IMR-90 (cell line): ENCODE measurements at regions not wholly inside any gene's neighbourhood (a gene's known extent, or its start where the extent isn't known, plus 50 kb on each side); places are given as distances from the start of the nearest gene placed in this dataset.

Source experiments
- ATAC-seq: fragments of 200-7000 bp; cut with Tn5 transposase; 2 replicates; pipeline ENCODE4 v1.9.1; 2020; ENCODE audit warnings: low read depth, mild to moderate bottlenecking, moderate library complexity
- BruUV-seq: library from RNA; stranded (reverse); fragments of 400-500 nt; replicated peaks from 2 replicates; lab custom pipeline; 2021; lab: Mats Ljungman, UMichigan
- CTCF ChIA-PET: fragments of 300-600 bp; formaldehyde crosslinking; extraction: SDS; loops from one replicate; lab custom pipeline; 2021; ENCODE audit warnings: antibody characterized with exemption; lab: Yijun Ruan, JAX
- POLR2A ChIA-PET: fragments of 300-600 bp; sonication (Branson Sonifier 250); formaldehyde crosslinking; loops from one replicate; lab custom pipeline; 2022; ENCODE audit warnings: antibody characterized with exemption; ENCODE audit not compliant: unreplicated experiment; lab: Charles Lee
- DNase-seq: peaks from one replicate; pipeline ENCODE4 v3.0.0; 2013
- H2AFZ ChIP-seq: replicated peaks from 2 replicates; pipeline ENCODE3; 2013; ENCODE audit warnings: low read length, mild to moderate bottlenecking; ENCODE audit not compliant: poor library complexity
- H2AK5ac ChIP-seq: 2 replicates; pipeline ENCODE4 v1.6.1; 2013; ENCODE audit warnings: low read depth, low read length, inconsistent platforms
- H2AK9ac ChIP-seq: replicated peaks from 2 replicates; pipeline ENCODE3; 2013; ENCODE audit warnings: mild to moderate bottlenecking, low read depth, low read length, moderate library complexity; ENCODE audit not compliant: poor library complexity
- H2BK120ac ChIP-seq: 2 replicates; pipeline ENCODE4 v1.6.1; 2013; ENCODE audit warnings: low read depth, low read length, inconsistent platforms
- H2BK15ac ChIP-seq: 3 replicates; pipeline ENCODE4 v1.6.1; 2013; ENCODE audit warnings: low read depth, low read length, inconsistent platforms
- H2BK20ac ChIP-seq: 2 replicates; pipeline ENCODE4 v1.6.1; 2013; ENCODE audit warnings: low read depth, mild to moderate bottlenecking, inconsistent platforms, low read length, moderate library complexity
- H2BK5ac ChIP-seq: 2 replicates; pipeline ENCODE4 v1.6.1; 2013; ENCODE audit warnings: mild to moderate bottlenecking, low read depth, low read length, inconsistent platforms; ENCODE audit not compliant: poor library complexity, severe bottlenecking
- H3K14ac ChIP-seq: replicated peaks from 2 replicates; pipeline ENCODE4 v1.6.1; 2013; ENCODE audit warnings: low read depth, low read length, inconsistent platforms
- H3K18ac ChIP-seq: 2 replicates; pipeline ENCODE4 v1.6.1; 2013; ENCODE audit warnings: low read depth, low read length, control low read depth
- H3K23ac ChIP-seq: 2 replicates; pipeline ENCODE4 v1.6.1; 2013; ENCODE audit warnings: low read depth, low read length, inconsistent platforms
- H3K27ac ChIP-seq: 2 replicates; pipeline ENCODE4 v1.5.1; 2013; ENCODE audit warnings: mild to moderate bottlenecking, control low read depth, low read length; ENCODE audit not compliant: insufficient read depth
- H3K27me3 ChIP-seq: 2 replicates; pipeline ENCODE4 v1.6.1; 2013; ENCODE audit warnings: low read length; ENCODE audit not compliant: control insufficient read depth, insufficient read depth
- H3K36me3 ChIP-seq: 2 replicates; pipeline ENCODE4 v1.6.1; 2013; ENCODE audit warnings: low read length, mixed read lengths; ENCODE audit not compliant: control insufficient read depth, insufficient read depth
- H3K4ac ChIP-seq: 2 replicates; pipeline ENCODE4 v1.6.1; 2013; ENCODE audit warnings: low read depth, low read length, inconsistent platforms
- H3K4me1 ChIP-seq: 2 replicates; pipeline ENCODE4 v1.6.1; 2013; ENCODE audit warnings: low read length, mixed read lengths; ENCODE audit not compliant: control insufficient read depth, insufficient read depth
- H3K4me2 ChIP-seq: 2 replicates; pipeline ENCODE4 v1.6.1; 2013; ENCODE audit warnings: low read depth, mild to moderate bottlenecking, control low read depth, low read length, moderate library complexity
- H3K4me3 ChIP-seq: 2 replicates; pipeline ENCODE4 v1.5.1; 2013; ENCODE audit warnings: low read depth, mild to moderate bottlenecking, control low read depth, low read length, moderate library complexity; ENCODE audit not compliant: insufficient read depth
- H3K56ac ChIP-seq: 2 replicates; pipeline ENCODE4 v1.6.1; 2013; ENCODE audit warnings: low read length, inconsistent platforms; ENCODE audit not compliant: insufficient read depth; ENCODE audit errors: extremely low read depth
- H3K79me1 ChIP-seq, 2 experiments: 2 replicates each; pipeline ENCODE4 v1.6.1; 2013; ENCODE audit warnings: low read length in 2 of 2, inconsistent platforms in 1 of 2, low read depth in 1 of 2
- H3K9ac ChIP-seq: 2 replicates; pipeline ENCODE4 v1.6.1; 2013; ENCODE audit warnings: low read depth, low read length, control low read depth
- H3K9me1 ChIP-seq: 2 replicates; pipeline ENCODE4 v1.6.1; 2013; ENCODE audit warnings: low read length, inconsistent platforms; ENCODE audit not compliant: insufficient read depth
- H3K9me3 ChIP-seq: 2 replicates; pipeline ENCODE4 v1.6.1; 2013; ENCODE audit warnings: low read length; ENCODE audit not compliant: control insufficient read depth, insufficient read depth
- H4K20me1 ChIP-seq: 2 replicates; pipeline ENCODE4 v1.6.1; 2013; ENCODE audit warnings: low read length, inconsistent platforms; ENCODE audit not compliant: insufficient read depth
- H4K5ac ChIP-seq: 2 replicates; pipeline ENCODE4 v1.6.1; 2013; ENCODE audit warnings: mild to moderate bottlenecking, low read depth, low read length, control low read depth
- H4K8ac ChIP-seq, 2 experiments: 2 replicates each; pipeline ENCODE4 v1.6.1; 2013; ENCODE audit warnings: low read depth in 2 of 2, low read length in 2 of 2, control low read depth in 1 of 2, inconsistent platforms in 1 of 2
- H4K91ac ChIP-seq: 2 replicates; pipeline ENCODE4 v1.6.1; 2013; ENCODE audit warnings: low read depth, low read length, inconsistent platforms; ENCODE audit not compliant: insufficient read depth
- BHLHE40 ChIP-seq: fragments of 150-350 bp; IDR thresholded peaks from 2 replicates; pipeline ENCODE4 v1.6.1; 2016; ENCODE audit warnings: mild to moderate bottlenecking, low read depth, low read length
- CEBPB ChIP-seq: IDR thresholded peaks from 2 replicates; pipeline ENCODE4 v1.6.1; 2012; ENCODE audit warnings: low read depth, low read length, improper control_type of control experiment
- CHD1 ChIP-seq: IDR thresholded peaks from 2 replicates; pipeline ENCODE4 v1.6.1; 2012; ENCODE audit warnings: low read depth, low read length, improper control_type of control experiment
- FOS ChIP-seq: fragments of 150-350 bp; IDR thresholded peaks from 2 replicates; pipeline ENCODE4 v1.6.1; 2016; ENCODE audit warnings: low read depth, low read length
- MAFK ChIP-seq: IDR thresholded peaks from 2 replicates; pipeline ENCODE4 v1.6.1; 2012; ENCODE audit warnings: low read depth, low read length, improper control_type of control experiment
- MAZ ChIP-seq: IDR thresholded peaks from 2 replicates; pipeline ENCODE4 v1.6.1; 2012; ENCODE audit warnings: low read depth, mild to moderate bottlenecking, low read length, improper control_type of control experiment, moderate library complexity, borderline replicate concordance
- MXI1 ChIP-seq: IDR thresholded peaks from 2 replicates; pipeline ENCODE4 v1.6.1; 2012; ENCODE audit warnings: low read depth, mild to moderate bottlenecking, low read length, moderate library complexity, borderline replicate concordance
- NFE2L2 ChIP-seq: fragments of 150-350 bp; IDR thresholded peaks from 2 replicates; pipeline ENCODE4 v1.6.1; 2016; ENCODE audit warnings: low read depth, mild to moderate bottlenecking, low read length
- POLR2A ChIP-seq: IDR thresholded peaks from 2 replicates; pipeline ENCODE4 v1.6.1; 2012; ENCODE audit warnings: mild to moderate bottlenecking, low read depth, low read length
- RAD21 ChIP-seq: IDR thresholded peaks from 2 replicates; pipeline ENCODE4 v1.6.1; 2012; ENCODE audit warnings: low read length, improper control_type of control experiment
- RCOR1 ChIP-seq: IDR thresholded peaks from 2 replicates; pipeline ENCODE4 v1.6.1; 2012; ENCODE audit warnings: mild to moderate bottlenecking, low read length, improper control_type of control experiment; ENCODE audit not compliant: insufficient replicate concordance
- RFX5 ChIP-seq: IDR thresholded peaks from 2 replicates; pipeline ENCODE4 v1.8.0; 2012; ENCODE audit warnings: low read depth, mild to moderate bottlenecking, low read length, moderate library complexity
- SMC3 ChIP-seq: fragments of 150-350 bp; IDR thresholded peaks from 2 replicates; pipeline ENCODE4 v1.6.1; 2016; ENCODE audit warnings: low read depth, mild to moderate bottlenecking, antibody characterized with exemption, low read length, moderate library complexity
- USF2 ChIP-seq: fragments of 150-350 bp; IDR thresholded peaks from 2 replicates; pipeline ENCODE4 v1.6.1; 2017; ENCODE audit warnings: mild to moderate bottlenecking, antibody characterized with exemption, low read length, low read depth
- WGBS, 2 experiments: methylation state at CpG; one replicate each; pipeline versions ENCODE4 v1.1.5 to v1.1.7; 2013; ENCODE audit warnings: missing lambda C conversion rate in 2 of 2; ENCODE audit not compliant: insufficient read length in 1 of 2; ENCODE audit errors: extremely low coverage in 2 of 2; 5-methylcytosine and 5-hydroxymethylcytosine counted together
- dilution Hi-C: fragments of 300-500 bp; cut with HindIII; formaldehyde crosslinking; loops from one replicate; pipeline ENCODE4 v1.14.3; 2018; ENCODE audit warnings: low sequenced_read_pairs; ENCODE audit not compliant: unreplicated experiment
- in situ Hi-C: fragments of 300-500 bp; cut with MboI; formaldehyde crosslinking; loops from 3 replicates; pipeline ENCODE4 v1.14.3; 2019; ENCODE audit warnings: low sequenced_read_pairs, inconsistent platforms, mixed read lengths
- intact Hi-C: fragments of 100-400 bp; cut with micrococcal nuclease; formaldehyde crosslinking; loops from 2 replicates; pipeline ENCODE4 v1.10.0; 2022
- TF ChIP-seq, protein P1 (sequence below): fragments of 150-350 bp; IDR thresholded peaks from 2 replicates; pipeline ENCODE4 v1.6.1; 2016; ENCODE audit warnings: low read depth, mild to moderate bottlenecking, low read length, moderate library complexity, borderline replicate concordance
- TF ChIP-seq, protein P2 (sequence below): conservative IDR thresholded peaks from 2 replicates; pipeline ENCODE4 v1.5.1; 2012; ENCODE audit warnings: mild to moderate bottlenecking, low read depth, low read length, improper control_type of control experiment

DNA sequence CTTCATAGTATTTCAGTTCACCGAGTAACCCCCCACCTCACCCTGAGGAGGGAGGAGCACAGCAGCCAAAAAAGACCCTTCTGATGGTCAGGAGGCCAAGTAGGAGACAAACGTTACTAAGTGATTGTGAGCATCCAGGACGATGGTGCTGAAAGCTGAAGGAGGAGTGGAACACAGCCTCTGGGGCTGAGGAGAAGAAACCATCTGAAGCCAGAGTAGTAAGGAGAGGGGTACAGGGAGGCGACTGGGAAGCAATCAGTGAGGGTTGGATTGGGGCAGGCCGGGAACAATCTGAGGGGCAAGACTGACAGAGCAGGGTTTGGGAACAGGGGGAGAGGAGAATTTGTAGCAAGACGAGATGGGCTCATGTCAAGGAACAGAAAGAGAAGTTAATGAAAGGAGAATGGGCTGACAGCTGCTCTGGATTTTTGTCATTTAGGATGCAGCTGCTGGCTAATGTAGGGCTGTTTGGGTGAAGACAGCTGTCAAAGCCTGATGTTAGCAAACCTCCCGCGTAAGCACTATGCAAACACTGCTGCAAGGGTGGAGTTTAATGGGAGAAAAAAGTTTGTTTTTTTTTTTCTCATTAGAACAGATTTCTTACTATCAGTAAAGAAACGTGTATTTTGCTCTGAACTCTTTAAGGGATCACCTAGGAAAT, 622.2 kb downstream of the EDEM1 start:
- WGBS, 2 experiments: 8% methylated on average over 5 of the region's 9 CpGs; no CpG with 5 or more reads in 1 of the 2 experiments
- Histone ChIP-seq H3K4me3 (no peak overlapping the region), H3K4me1 (no peaks in the 10 kb centered on the region), H2AK9ac (no peak overlapping the region), H2BK5ac (no peak overlapping the region), H3K9me1 (no peaks in the 10 kb centered on the region), H2AFZ (no peak overlapping the region), H2AK5ac (no peak overlapping the region), H3K4me2 (no peak overlapping the region), H3K36me3 (no peaks in the 10 kb centered on the region), H3K27ac (no peak overlapping the region), H3K9me3 (peaks cover 8% of the 10 kb centered on the region), H3K14ac (no peak overlapping the region), H3K9ac (no peak overlapping the region), H4K91ac (no peak overlapping the region), H2BK120ac (no peak overlapping the region), H2BK15ac (no peak overlapping the region), H3K4ac (no peak overlapping the region), H3K79me1 (no peaks in the 10 kb centered on the region), H4K8ac (no peak overlapping the region), H3K56ac (no peak overlapping the region), H3K23ac (no peak overlapping the region), H2BK20ac (no peak overlapping the region), H4K5ac (no peak overlapping the region), H3K27me3 (no peaks in the 10 kb centered on the region), H3K18ac (no peak overlapping the region), H4K20me1 (no peaks in the 10 kb centered on the region)
- ATAC-seq (no peak), DNase-seq (no peak)
- no TSS peak for BruUV-seq
- in situ Hi-C loops: no loop called here
- dilution Hi-C loops: no loop called here
- intact Hi-C loops: no loop called here
- ChIA-PET CTCF (no interaction called here), POLR2A (no interaction called here)
- TF ChIP-seq SMC3: no peak
- TF ChIP-seq NFE2L2: no peak
- no peak for TF ChIP-seq RCOR1
- TF ChIP-seq CEBPB: no peak
- no peak for TF ChIP-seq MXI1
- TF ChIP-seq, protein P1, sequence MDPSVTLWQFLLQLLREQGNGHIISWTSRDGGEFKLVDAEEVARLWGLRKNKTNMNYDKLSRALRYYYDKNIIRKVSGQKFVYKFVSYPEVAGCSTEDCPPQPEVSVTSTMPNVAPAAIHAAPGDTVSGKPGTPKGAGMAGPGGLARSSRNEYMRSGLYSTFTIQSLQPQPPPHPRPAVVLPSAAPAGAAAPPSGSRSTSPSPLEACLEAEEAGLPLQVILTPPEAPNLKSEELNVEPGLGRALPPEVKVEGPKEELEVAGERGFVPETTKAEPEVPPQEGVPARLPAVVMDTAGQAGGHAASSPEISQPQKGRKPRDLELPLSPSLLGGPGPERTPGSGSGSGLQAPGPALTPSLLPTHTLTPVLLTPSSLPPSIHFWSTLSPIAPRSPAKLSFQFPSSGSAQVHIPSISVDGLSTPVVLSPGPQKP: no peak
- no peak for TF ChIP-seq USF2
- no peak for TF ChIP-seq RFX5
- TF ChIP-seq, protein P2, sequence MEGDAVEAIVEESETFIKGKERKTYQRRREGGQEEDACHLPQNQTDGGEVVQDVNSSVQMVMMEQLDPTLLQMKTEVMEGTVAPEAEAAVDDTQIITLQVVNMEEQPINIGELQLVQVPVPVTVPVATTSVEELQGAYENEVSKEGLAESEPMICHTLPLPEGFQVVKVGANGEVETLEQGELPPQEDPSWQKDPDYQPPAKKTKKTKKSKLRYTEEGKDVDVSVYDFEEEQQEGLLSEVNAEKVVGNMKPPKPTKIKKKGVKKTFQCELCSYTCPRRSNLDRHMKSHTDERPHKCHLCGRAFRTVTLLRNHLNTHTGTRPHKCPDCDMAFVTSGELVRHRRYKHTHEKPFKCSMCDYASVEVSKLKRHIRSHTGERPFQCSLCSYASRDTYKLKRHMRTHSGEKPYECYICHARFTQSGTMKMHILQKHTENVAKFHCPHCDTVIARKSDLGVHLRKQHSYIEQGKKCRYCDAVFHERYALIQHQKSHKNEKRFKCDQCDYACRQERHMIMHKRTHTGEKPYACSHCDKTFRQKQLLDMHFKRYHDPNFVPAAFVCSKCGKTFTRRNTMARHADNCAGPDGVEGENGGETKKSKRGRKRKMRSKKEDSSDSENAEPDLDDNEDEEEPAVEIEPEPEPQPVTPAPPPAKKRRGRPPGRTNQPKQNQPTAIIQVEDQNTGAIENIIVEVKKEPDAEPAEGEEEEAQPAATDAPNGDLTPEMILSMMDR: no peak
- TF ChIP-seq CHD1: no peak
- TF ChIP-seq MAFK: no peak
- TF ChIP-seq FOS: no peak
- no peak for TF ChIP-seq RAD21
- no peak for TF ChIP-seq BHLHE40
- no peak for TF ChIP-seq MAZ
- no peak for TF ChIP-seq POLR2A
